ENCODE measurements at regions not wholly inside any gene's neighbourhood (a gene's known extent, or its start where the extent isn't known, plus 50 kb on each side); places are given as distances from the start of the nearest gene placed in this dataset.

DNA sequence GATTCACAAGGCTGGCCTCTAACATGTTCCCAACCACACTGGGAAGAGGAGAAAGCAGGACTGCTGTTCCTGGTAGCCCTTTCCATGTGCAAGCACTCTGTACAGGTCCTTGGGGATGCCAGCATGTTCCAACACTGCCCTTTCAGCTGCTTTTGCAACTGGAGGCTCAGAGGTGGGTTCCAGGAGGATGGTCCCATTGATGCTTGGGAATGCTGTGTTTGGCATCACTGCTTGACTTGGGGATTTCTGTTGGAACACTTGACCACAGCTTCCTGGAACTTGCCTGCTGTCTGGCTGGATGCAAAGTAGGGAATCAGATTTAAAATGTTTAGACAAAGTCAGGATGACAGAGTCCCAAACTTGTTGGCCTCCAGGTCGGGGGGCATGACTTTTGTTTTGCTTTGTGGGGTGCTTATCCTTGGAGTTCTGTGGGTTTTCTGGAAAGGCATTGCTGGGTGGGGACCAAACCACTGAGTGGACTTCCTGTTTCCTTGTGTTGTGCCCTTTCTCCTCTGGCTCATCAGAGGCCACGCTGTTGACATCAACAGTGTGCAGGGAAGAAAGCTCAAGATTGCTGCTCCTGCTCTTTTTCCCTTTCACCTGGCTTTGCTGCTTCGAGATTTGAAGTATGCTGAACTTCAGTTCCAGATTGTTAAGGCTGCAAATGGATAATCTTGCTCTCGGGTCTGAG is 148.5 kb upstream of the RPS23 start:
- no peaks in the 10 kb centered on the region for H3K27me3 ChIP-seq (ENCODE audit: low read depth, low read length)

DNA sequence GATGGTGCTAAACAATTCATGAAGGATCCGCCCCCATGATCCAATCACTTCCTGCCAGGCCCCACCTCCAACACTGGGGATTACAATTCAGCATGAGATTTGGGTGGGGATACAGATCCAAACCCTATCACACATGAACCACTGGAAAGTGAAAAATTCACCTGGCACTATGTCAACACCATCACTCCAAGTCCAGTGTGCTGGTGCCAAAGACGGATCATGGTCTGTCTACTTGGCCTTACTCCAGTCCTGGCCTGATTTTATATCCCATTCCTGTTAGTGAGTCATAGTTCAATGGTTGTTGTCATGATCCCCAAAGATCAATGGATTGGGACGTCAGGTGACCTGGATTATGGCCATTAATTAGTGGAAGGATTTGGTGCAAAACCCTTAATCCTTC is 147.4 kb upstream of the RPS23 start:
- Histone ChIP-seq H3K9ac (ENCODE audit: low read length) (no peak overlapping the region), H3K27ac (ENCODE audit: low read length) (no peak overlapping the region), H2AFZ (ENCODE audit: low read depth, low read length) (no peak overlapping the region)

More for the DNA sequence above, 148.5 kb upstream of the RPS23 start:
- H3K4me3 ChIP-seq (ENCODE audit: low read length), result no peak overlapping the region
- H3K4me1 ChIP-seq (ENCODE audit: low read length), result peaks cover 10% of the 10 kb centered on the region
- no peaks in the 10 kb centered on the region for H4K20me1 ChIP-seq (ENCODE audit: insufficient read depth, low read length)
- H3K4me2 ChIP-seq (ENCODE audit: low read length), result no peak overlapping the region
- H3K27ac ChIP-seq (ENCODE audit: low read length), result no peak overlapping the region
- H2AFZ ChIP-seq (ENCODE audit: low read depth, low read length), result no peak overlapping the region
- TF ChIP-seq, protein P1, sequence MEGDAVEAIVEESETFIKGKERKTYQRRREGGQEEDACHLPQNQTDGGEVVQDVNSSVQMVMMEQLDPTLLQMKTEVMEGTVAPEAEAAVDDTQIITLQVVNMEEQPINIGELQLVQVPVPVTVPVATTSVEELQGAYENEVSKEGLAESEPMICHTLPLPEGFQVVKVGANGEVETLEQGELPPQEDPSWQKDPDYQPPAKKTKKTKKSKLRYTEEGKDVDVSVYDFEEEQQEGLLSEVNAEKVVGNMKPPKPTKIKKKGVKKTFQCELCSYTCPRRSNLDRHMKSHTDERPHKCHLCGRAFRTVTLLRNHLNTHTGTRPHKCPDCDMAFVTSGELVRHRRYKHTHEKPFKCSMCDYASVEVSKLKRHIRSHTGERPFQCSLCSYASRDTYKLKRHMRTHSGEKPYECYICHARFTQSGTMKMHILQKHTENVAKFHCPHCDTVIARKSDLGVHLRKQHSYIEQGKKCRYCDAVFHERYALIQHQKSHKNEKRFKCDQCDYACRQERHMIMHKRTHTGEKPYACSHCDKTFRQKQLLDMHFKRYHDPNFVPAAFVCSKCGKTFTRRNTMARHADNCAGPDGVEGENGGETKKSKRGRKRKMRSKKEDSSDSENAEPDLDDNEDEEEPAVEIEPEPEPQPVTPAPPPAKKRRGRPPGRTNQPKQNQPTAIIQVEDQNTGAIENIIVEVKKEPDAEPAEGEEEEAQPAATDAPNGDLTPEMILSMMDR (IDR thresholded peaks at IDR 0.05; ENCODE audit: low read depth, low read length), result no peak
- no peak for TF ChIP-seq EZH2phosphoT487 (IDR thresholded peaks at IDR 0.05; ENCODE audit: low read depth)
- no peak overlapping the region for H3K9ac ChIP-seq (ENCODE audit: low read length)
- no peaks in the 10 kb centered on the region for H3K9me3 ChIP-seq (ENCODE audit: insufficient read depth, low read length)
- H3K36me3 ChIP-seq (replicated peaks; ENCODE audit: low read depth, low read length), result no peaks in the 10 kb centered on the region
- H3K79me2 ChIP-seq (ENCODE audit: low read length), result no peaks in the 10 kb centered on the region

DNA sequence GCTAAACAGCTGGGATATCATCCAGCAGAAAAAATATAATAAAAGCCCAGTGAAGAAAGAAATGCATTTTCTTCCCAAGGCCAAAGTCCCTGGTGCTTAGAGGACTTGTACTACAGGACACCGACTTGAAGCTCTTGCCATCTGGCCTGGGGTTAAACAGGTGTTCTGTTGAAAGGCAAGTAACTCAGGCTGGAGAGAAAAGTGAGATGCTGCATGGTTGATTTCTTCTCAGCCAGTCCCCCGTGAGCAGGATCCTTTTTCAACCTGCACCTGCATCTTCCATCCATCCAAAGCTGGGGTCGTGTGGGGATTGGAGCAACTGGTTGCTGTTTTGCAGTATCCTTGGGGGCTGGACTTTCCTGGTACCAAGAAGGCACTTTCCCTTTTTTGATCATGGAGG is 146.1 kb upstream of the RPS23 start:
- H3K4me2 ChIP-seq (ENCODE audit: low read length), result no peak overlapping the region
- H2AFZ ChIP-seq (ENCODE audit: low read depth, low read length), result no peak overlapping the region
- no peak overlapping the region for H3K9ac ChIP-seq (ENCODE audit: low read length)

More for the DNA sequence above, 147.4 kb upstream of the RPS23 start:
- H3K4me1 ChIP-seq (ENCODE audit: low read length), result peaks cover 20% of the 10 kb centered on the region
- H3K36me3 ChIP-seq (replicated peaks; ENCODE audit: low read depth, low read length), result peaks cover 6% of the 10 kb centered on the region
- H3K27me3 ChIP-seq (ENCODE audit: low read depth, low read length), result no peaks in the 10 kb centered on the region
- no peaks in the 10 kb centered on the region for H3K9me3 ChIP-seq (ENCODE audit: insufficient read depth, low read length)
- TF ChIP-seq, protein P1 (IDR thresholded peaks at IDR 0.05; ENCODE audit: low read depth, low read length), result no peak
- no peak for TF ChIP-seq EZH2phosphoT487 (IDR thresholded peaks at IDR 0.05; ENCODE audit: low read depth)
- no peak overlapping the region for H3K4me3 ChIP-seq (ENCODE audit: low read length)
- H3K4me2 ChIP-seq (ENCODE audit: low read length), result no peak overlapping the region
- no peaks in the 10 kb centered on the region for H3K79me2 ChIP-seq (ENCODE audit: low read length)
- no peaks in the 10 kb centered on the region for H4K20me1 ChIP-seq (ENCODE audit: insufficient read depth, low read length)

DNA sequence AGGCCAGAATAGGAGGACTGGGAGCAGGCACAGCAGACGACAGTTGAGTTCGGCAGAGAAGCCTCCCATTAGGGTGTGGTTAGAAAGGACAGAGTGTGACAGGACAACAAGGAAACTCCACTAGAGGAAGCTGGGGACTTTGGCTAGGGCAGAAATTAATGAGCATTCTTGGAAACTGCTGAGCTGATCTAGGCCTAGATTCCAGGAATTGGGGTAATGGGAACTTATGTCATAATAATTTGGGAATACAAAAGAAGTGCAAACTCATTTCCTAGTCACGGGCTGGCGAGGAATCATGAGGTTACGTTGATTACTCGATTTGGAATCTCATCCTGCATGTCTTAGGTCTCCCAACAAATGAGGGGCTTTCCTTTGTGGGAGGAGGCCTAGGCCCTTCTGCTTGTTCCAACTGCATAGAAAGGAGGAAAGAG is 144.6 kb upstream of the RPS23 start:
- Histone ChIP-seq H3K27ac (ENCODE audit: low read length) (no peak overlapping the region), H3K36me3 (replicated peaks; ENCODE audit: low read depth, low read length) (peaks cover 6% of the 10 kb centered on the region), H2AFZ (ENCODE audit: low read depth, low read length) (no peak overlapping the region), H3K27me3 (ENCODE audit: low read depth, low read length) (no peaks in the 10 kb centered on the region), H3K4me2 (ENCODE audit: low read length) (no peak overlapping the region), H3K9me3 (ENCODE audit: insufficient read depth, low read length) (no peaks in the 10 kb centered on the region), H3K4me3 (ENCODE audit: low read length) (no peak overlapping the region), H3K9ac (ENCODE audit: low read length) (no peak overlapping the region), H4K20me1 (ENCODE audit: insufficient read depth, low read length) (no peaks in the 10 kb centered on the region), H3K79me2 (ENCODE audit: low read length) (no peaks in the 10 kb centered on the region), H3K4me1 (ENCODE audit: low read length) (peaks cover 48% of the 10 kb centered on the region)
- no peak for TF ChIP-seq EZH2phosphoT487 (IDR thresholded peaks at IDR 0.05; ENCODE audit: low read depth)
- TF ChIP-seq, protein P1 (IDR thresholded peaks at IDR 0.05; ENCODE audit: low read depth, low read length), result no peak

More for the DNA sequence above, 146.1 kb upstream of the RPS23 start:
- no peaks in the 10 kb centered on the region for H3K79me2 ChIP-seq (ENCODE audit: low read length)
- no peak overlapping the region for H3K27ac ChIP-seq (ENCODE audit: low read length)
- TF ChIP-seq, protein P1 (IDR thresholded peaks at IDR 0.05; ENCODE audit: low read depth, low read length), result no peak
- no peak for TF ChIP-seq EZH2phosphoT487 (IDR thresholded peaks at IDR 0.05; ENCODE audit: low read depth)
- H3K36me3 ChIP-seq (replicated peaks; ENCODE audit: low read depth, low read length), result peaks cover 6% of the 10 kb centered on the region
- peaks cover 34% of the 10 kb centered on the region for H3K4me1 ChIP-seq (ENCODE audit: low read length)
- H3K4me3 ChIP-seq (ENCODE audit: low read length), result no peak overlapping the region
- no peaks in the 10 kb centered on the region for H4K20me1 ChIP-seq (ENCODE audit: insufficient read depth, low read length)
- H3K9me3 ChIP-seq (ENCODE audit: insufficient read depth, low read length), result no peaks in the 10 kb centered on the region
- no peaks in the 10 kb centered on the region for H3K27me3 ChIP-seq (ENCODE audit: low read depth, low read length)
